GM19455 (cell line): ENCODE measurements at regions not wholly inside any gene's neighbourhood (a gene's known extent, or its start where the extent isn't known, plus 50 kb on each side); places are given as distances from the start of the nearest gene placed in this dataset.
"Not testable (repeated sequence)": the region's sequence is repeated elsewhere in the genome, so short reads cannot be mapped to it uniquely, and the experiment has no call there.

Source experiments
- ATAC-seq: cut with Tn5 transposase; IDR thresholded peaks from one replicate; pipeline ENCODE4 v1.9.1; 2021; ENCODE audit not compliant: unreplicated experiment

DNA sequence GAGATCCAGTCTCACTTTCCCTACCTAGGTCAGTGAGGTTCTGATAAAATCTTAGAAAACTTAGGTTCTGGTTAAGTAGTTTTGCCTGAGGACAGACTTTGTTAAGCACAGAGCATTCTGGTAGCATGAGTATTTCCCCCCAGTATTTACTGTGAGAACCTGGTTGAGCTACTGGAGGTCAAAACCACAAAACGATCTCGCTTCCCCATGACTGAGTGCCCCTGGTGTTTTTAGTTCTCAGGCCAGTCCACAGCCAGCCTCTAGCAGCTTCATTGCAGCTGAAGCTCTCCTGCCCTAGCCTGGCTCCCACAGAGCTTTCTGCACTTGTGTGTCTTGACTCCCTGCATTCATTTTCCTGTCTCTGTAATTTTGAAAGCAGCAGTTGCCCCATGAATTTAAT is 1138.2 kb downstream of the UQCRFS1 start:
- no peak for ATAC-seq

DNA sequence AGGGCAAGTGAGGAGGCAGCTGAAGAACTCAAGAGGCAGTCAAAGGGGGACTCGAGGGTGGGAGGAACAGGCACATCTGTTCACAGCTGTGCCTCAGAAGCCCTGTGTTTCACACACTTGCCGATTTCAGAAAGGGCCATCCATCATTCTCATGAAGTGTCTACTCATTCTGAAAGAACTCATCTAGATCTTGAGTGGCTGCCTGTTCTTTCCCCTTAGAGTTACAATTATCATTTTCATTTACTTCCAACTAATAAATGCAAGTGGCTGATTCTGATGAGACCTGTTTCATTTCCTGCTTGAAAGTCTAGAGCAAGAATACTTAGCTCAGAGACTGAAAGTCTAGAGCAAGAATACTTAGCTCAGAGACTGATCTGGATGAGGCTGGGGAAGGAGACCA is 1145.1 kb downstream of the UQCRFS1 start:
- no peak for ATAC-seq

DNA sequence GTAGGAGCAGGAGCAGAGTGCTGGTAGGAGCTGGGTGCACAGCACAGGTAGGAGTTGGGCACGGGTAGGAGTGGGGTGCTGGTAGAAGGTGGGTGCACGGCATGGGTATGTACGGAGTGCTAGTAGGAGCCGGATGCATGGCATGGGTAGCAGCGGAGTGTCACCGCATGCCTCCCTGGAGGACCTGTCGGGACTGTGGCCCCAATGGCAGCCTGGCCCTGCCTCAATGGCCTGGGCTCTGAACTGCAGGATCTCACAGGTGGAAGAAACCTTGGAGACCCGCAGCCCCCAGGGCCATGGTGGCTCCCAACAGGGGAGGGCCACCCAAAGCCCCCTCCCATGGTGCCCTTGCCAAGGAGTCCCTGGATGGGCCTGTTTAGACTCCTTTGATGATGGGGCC is 1146.0 kb downstream of the UQCRFS1 start:
- ATAC-seq: no peak

DNA sequence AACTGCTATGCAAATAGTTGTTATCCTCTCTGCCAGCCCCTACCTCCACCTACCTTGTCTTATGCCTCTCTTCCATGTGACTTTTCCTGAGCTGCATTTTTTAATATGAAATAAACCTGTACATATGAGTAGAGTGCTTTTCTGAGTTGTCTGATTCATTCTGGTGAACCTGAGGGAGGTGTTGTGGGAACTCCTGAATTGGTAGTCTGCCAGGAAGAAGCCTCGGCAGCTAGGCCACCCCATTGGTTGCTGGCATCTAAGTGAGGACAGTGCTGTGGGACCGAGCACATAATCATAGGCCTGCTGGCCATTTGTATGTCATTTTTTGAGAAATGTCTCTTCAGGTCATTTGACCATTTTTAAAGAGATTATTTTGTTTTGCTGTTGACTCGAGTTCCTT is 1146.8 kb downstream of the UQCRFS1 start:
- ATAC-seq: no peak

DNA sequence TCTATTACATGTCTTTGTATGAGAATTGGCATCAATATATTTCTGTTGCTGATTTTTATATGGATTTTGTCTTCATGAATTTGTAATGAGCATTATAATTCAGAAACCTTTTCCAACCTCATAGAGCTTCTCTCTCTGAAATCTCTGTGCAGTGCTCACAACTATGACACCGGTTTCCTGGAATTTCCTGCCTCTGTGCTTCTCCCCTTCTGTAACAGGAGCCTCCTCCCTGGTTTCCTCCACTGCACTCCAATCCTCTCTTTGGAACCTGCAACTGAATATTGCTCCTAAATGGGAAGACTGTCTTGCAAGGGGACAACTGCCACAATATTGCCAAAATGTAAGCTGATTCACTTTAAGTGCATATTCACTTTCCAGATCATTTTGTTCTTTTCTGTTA is 1147.9 kb downstream of the UQCRFS1 start:
- no peak for ATAC-seq

DNA sequence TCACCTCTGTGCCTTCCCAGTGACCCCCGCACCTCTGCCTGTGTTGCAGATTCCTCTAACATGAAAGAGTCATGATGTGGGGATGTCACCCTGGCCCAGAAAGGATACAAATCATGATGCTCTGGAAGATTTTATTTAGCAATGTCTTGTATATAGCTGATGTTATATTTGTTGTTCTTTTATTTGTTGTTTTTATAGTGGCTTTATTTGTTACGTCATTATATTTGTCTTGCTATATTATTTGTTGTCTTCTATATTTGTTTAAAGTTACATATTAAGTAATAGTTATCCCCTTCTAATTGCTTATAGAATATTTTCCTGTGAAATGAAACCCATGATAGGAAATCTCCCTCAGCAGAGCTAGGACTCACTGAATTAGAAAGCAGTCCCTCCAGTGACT is 1149.2 kb downstream of the UQCRFS1 start:
- ATAC-seq: no peak

DNA sequence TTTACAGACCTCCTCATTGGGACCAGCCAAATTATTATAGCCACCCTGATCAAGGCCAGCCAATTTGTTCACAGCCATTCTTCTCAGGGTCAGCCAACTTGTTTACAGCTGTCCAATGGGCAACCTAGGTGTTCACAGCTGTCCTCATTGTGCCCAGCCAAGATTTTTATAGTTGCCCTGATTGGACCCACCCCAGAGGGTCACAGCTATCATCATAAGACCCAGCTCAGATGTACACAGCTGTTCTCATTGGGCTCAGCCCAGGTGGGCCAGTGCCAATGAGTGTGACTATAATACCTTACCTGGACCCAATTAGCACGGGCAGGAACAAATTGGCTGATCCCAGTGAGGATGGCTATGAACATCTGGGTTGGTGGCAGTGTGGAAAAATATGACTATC is 1151.8 kb downstream of the UQCRFS1 start:
- ATAC-seq: no peak

DNA sequence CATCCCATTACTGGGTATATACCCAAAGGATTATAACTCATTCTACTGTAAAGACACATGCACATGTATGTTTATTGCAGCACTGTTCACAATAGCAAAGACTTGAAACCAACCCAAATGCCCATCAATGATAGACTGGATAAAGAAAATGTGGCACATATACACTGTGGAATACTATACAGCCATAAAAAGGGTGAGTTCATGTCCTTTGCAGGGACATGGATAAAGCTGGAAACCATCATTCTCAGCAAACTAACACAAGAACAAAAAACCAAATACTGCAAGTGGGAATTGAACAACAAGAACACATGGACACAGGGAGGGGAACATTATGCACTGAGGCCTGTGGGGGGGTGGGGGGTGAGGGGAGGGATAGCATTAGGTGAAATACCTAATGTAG is 1155.9 kb downstream of the UQCRFS1 start:
- ATAC-seq: not testable (repeated sequence)

DNA sequence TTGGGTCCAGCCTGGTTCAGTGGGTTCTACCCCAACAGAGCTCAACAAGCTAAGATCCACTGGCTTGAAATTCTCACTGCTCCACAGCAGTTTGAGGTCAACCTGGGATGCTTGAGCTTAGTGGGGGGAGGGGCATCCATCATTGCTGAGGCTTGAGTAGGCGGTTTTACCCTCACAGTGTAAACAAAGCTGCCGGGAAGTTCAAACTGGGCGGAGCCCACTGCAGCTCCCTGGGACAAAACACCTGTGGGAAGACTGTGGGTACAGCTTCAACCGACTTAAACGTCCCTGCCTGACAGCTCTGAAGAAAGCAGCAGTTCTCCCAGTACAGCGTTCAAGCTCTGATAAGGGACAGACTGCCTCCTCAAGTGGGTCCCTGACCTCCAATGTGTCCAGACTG is 1161.9 kb downstream of the UQCRFS1 start:
- no peak for ATAC-seq

DNA sequence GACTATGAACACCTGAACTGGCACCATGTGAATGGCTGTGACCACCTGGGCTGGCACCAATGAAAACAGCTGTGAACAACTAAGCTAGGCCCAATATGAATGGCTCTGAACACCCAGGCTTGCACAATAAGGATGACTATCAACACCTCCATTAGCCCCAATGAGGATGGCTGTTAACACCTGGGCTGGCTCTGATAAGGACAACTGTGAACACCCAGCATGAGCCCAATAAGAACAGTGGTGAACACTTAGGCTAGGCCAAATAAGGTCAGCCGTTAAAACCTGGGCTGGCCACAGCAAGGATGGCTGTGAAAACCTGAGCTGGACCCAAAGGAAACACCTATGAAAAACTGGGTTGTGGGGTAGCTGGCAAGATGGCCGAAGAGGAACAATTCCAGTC is 1163.1 kb downstream of the UQCRFS1 start:
- ATAC-seq: no peak

DNA sequence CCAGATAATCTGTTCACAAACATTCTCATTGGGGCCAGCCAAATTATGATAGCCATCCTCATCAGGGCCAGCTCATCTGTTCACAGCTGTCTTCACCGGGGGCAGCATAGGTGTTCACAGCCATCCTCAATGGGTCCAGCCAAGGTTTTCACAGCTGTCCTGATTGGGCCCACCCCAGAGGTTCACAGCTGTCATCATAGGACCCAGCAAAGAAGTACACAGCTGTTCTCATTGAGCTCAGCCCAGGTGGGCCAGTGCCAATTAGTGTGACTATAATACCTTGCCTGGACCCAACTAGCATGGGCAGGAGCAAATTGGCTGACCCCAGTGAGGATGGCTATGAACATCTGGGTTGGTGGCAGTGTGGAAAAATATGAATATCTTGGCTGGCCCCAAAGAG is 1166.0 kb downstream of the UQCRFS1 start:
- no peak for ATAC-seq

DNA sequence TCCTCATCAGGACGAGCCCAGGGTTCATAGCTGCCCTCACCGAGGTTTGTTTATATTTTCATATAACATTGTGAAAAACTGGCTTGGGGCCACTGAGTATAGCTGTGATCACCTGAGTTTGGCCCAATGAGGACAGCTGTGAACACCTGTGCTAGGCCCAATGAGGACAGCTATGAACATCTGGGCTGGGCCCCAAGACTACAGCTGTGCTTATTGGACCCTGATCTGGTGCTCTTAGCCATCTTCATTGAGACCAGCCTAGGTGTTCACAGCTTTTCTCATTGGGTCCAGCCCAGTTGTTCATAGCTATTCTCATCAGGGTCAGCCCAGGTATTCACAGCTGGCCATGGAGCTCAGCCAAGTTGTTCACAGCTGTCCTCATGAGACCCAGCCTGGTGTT is 1167.3 kb downstream of the UQCRFS1 start:
- ATAC-seq: no peak

DNA sequence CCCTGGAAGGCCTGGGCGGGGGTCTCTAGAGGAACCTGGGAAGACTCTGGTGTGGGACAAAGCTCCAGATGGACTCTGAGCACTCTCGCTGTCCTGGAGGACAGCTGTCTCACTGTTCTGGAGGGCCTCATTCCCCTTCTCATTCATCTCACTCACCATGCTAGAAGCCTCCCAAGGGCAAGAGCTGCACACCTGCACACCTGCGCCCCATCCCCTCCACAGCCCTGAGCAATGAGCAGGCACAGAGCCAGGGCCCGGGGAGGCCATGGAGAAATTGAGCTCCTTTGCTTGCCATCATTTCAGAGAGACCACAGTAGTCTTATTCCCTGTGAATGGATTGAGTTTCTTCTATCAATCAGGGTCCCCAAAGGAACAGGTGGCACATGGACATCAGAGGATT is 1168.5 kb downstream of the UQCRFS1 start:
- ATAC-seq: no peak

DNA sequence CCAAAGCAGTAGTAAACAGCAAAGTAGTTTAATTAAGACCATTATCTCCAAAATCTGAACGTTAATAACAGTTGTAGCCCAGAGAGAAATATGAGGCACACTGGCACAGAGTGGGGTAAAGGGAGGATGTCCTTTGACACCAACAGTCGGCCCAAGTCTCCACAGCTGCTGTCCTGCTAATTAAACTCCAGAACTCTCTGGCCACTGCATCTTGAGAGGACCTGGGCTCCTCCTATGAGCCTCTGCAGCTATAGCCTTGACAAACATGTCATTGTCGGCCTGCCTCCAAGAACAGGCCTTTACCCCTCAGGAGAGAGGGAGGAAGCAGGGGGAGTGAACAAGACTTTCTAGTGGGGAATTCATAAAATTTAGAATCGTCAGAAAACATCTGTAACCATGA is 1170.4 kb downstream of the UQCRFS1 start:
- ATAC-seq: no peak

DNA sequence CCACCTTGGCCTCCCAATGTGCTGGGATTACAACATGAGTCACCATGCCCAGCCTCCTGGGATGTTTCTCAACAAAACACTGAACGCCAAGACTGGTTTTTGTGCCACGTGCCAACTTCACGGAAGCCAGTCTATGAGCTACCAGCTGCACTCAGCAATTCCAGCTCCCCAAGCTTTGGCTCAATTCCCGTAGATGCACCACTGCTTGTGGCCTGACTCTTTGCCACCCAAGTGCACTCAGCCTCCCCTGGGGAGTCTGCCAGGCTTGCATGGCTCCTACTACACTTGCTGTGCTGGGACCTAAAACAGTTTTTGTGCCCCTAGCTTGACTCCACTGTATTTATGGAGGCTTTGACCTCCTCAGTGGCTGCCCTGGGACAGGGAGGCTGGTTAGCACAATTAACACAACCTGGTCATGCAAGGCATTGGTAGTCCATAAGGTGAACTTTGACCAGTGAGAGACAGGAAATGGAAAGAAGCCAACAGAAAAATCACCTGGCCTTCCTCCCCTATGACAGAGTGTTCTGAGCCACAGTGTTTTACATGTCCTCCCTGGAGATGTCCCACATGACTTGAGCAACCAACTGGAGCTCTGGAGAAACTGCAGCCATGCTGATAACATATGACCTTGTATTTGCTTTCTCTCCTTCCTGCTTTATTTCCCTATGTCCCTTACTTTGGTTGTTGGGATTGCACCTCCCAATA is 1173.1 kb downstream of the UQCRFS1 start:
- ATAC-seq: no peak

DNA sequence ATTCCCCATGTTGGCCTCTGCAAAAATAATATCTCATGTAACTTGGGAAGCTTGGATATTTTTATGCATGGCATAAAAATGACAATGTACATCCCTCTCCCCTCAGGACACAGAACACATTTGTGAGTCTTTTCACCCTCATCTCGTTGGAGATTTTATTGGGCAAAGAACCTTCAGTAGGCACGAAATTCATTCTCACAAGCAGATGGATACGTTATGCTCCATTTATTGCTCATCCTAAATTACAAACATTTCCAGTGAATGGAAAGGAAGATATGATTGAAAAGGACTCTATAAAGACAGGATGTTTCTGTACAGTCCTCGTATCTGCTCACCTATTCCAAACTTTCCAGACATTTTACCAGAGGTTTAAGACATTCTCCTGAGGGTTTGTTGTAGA is 1175.8 kb downstream of the UQCRFS1 start:
- no peak for ATAC-seq

DNA sequence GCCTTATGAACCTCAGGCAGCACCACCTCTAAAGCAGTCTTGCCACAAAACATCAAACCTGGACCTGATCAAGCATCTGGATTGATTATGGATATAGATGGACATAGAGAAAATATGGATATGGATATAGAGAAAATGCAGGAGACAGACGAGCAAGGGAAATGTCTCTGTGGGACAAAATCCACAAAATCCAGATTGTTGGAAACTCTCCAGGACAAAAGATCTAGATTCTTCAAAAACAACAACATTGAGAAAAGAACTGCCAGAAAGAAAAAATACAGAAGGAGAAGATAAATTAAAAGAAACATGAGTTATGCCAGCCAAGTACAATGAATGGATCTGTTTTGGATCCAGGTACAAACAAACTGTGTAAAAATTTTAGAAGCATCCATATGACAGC is 1176.5 kb downstream of the UQCRFS1 start:
- ATAC-seq: no peak

DNA sequence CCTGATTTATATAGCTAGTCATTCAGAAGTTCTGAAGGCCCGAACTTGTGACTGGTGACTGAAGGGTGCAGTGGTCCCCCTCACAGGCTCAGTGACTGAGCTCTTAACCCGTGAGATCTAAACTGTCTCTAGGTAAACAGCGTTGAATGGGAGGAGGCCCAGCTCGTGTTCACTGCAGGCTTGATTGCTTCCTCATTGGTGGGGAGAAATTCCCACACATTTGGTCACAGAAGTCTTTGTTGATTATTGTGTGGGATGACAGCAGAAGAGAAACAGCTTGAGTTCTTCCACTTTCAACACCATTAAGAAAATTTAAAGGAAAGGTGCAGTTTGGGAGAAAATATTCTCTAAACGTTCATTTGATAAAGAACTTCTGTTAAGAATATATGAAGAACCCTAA is 1178.0 kb downstream of the UQCRFS1 start:
- no peak for ATAC-seq

DNA sequence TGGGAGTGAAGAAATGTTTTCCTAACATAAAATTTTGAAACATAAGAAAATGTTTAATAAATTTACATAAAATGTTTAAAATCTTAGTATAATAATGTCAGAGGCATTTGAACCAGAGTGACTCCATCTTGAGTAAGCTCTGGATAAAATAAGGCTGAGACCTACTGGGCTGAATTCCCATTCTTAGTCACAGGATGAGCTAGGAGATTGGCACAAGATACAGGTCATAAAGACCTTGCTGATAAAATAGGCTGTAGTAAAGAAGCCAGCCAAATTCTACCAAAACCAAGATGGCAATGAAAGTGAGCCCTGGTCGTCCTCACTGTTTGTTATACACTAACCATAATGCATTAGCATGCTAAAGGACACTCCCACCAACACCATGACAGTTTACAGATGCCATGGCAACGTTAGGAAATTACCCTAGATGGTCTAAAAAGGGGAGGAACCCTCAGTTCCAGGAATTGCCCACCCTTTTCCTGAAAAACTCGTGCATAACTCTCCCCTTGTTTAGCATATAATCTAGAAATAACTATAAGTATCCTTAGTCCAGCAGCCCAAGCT is 1184.0 kb downstream of the UQCRFS1 start:
- no peak for ATAC-seq

DNA sequence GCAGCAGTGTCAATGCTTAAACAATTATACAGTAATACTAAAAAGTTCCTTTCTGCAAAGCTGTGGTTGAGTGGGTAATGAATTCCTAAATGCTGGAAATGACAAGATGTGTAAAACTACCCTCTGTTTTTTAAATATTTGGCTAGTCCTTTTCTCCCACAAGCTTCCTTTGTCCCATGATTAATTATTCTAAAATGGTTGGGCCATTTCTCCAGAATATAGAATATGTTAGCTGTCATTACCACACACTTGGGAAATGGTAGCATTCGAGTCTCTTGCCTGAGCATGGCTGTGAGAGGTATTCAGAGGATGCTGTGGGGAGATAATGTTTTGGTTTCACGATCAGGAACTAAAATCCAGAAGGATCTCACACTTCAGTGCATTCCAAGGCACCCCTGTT is 1185.8 kb downstream of the UQCRFS1 start:
- no peak for ATAC-seq

DNA sequence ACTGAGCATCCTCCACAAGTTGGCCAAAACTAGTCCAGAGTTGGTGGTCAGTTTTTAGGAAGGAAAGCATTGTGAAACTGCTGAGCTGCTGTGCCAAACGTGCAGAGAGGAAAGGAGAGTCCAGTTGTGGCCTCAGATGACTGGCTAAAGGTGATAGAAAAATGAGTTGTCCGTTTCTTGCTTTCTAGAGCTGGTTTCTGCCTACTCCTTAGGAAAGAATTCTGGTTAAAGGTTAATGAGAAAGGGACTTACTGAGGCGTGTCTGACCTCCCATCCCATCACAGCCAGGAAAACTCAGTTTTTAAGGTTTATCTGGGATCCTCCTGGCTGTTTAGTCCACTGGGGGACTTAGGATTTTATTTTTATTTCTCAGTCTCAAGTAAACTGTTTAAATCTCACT is 1186.3 kb downstream of the UQCRFS1 start:
- no peak for ATAC-seq

DNA sequence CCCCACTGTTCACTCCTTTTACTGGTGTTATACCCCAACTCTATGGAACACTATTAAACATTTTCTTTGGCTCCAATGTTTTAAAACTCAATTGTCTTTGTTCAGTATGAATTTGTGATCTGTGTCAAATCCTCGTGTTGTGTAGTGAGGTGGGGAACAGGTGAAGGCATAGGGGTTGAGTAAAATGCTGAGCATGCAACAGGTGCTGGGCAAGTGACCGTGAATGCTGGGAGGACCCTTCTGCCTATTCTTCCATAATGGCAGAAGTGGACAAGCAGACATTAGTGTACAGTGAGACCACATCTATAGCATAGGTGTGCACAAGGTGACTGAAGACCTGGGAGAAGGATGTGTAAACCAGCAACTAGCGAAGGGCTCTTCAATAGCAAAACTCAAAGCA is 1188.0 kb downstream of the UQCRFS1 start:
- ATAC-seq: no peak

DNA sequence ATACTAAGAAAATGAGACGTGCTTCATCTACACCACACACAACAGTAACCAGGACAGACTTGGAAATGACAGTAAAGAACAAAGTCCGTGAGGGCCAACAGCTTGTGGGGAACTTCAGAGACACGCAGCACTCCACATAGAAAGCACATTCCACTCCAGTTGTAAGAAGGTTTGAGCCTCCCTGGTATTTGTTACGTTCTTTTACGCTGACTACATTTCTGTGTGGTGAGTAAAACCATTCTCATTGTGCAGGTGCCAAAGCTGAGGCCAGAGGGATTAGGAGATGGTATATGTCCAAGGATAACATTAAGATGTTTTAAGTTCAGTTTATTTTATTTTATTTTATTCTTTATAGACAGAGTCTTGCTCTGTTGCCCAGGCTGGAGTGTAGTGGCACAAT is 1189.9 kb downstream of the UQCRFS1 start:
- no peak for ATAC-seq
